Activated CD8-positive, alpha-beta memory T cell treated with anti-CD3 and anti-CD28 coated beads for 36 hours (primary cell): ENCODE measurements at regions not wholly inside any gene's neighbourhood (a gene's known extent, or its start where the extent isn't known, plus 50 kb on each side); places are given as distances from the start of the nearest gene placed in this dataset.

ENCODE experiments used
- CTCF ChIA-PET: fragments of 350-600 bp; sonication (Branson Sonifier 250); formaldehyde crosslinking; loops from one replicate; lab custom pipeline; 2021; ENCODE audit warnings: antibody characterized with exemption; lab: Charles Lee
- POLR2A ChIA-PET: fragments of 350-600 bp; sonication (Branson Sonifier 250); formaldehyde crosslinking; loops from one replicate; lab custom pipeline; 2021; ENCODE audit warnings: antibody characterized with exemption; lab: Charles Lee

DNA sequence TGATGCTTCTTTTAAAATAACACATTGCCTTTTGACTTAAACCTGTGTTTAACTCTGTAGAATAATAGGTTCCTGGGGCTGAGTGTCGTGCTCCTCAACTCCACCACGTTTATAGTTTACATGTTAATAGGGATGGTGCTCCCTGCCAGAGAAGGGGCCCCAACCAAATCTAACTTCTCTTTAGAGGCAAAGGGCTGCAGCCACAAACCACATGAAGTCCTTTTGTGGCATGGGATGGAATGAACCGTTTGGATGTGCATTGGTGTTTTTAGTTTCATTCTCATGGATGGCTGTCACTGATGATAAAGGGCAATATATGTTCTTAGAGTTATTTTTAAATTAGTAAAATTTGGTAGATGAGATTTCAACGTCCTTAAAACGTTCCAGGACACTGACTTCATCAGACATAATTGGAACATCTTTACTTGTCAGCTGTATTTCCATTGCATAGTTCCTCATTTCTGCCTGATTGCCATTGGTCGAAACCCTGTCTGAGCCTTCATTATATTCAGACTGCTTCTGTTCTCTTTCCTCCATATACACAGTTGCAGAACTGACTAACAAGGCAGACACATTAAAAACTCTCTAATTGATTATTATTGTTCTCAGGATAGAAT lies 60.4 kb upstream of the HPF1 start:
- POLR2A ChIA-PET: no interaction called here
- CTCF ChIA-PET: no interaction called here

- POLR2A ChIA-PET: no interaction called here
- CTCF ChIA-PET: no interaction called here
These were observed 57.9 kb upstream of the HPF1 start for GRCh38 chr4:169815606-169816005.

DNA sequence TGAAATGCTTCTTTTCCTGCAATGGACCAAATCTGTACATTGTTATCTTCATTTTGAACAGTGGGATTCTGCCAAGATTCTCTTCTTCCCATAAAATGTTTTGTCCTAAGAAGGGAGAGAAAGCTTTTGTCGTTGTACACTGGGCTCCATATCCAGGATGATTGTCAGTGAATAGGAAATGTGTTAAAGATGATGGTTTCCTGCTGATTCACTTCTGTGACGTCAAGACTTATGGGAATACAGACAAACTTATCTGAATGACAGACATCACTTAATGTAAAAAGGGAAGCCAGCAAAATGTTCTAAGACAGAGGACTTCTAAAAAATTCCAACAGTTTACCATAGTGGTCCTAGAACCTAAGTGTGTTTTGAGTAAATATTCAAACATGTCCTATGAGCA lies 53.7 kb upstream of the HPF1 start:
- POLR2A ChIA-PET: no interaction called here
- CTCF ChIA-PET: no interaction called here

DNA sequence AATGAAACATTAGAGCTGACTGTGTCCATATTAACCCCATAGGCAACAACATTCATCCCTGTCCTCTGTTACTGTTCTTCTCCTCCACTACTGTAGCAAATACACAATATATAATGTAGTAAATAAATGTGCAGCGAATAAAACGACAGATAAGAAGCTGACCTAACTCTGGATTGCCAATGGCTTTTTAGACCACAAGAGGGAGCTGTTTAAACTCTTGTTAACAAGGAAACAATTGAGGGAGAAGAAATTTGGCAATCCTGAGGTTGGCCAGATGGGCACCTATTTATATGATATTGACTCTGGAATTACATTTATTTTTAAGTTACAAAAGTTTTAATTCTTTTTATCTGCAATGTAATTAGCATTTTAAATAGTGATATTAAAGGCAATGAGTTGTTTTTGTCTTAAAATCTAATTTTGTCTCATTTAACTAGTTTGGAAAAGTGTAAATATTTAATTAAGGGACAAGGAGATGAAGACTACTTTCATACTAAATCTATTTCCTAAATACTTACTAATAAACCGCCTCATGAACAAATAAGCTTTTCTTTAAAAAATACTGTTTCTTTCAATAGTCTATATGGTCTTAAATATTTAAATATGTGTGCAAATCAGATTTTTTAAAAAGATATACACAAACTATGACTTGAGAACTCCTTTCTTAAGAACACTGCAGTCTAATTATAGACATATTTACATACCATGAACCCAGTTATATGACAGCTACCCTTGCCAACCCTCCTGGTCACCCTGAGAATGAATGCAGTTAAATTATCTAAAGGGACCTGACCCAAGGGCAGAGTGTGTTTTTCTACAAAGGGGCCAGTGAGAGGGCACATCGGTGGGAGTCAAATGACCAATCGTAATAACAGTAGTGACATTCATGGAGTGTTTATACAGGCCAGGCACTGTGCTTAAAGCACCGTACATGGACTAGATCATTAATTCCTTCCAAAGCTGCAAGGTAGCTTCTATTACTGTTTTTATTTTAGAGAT lies 52.9 kb upstream of the HPF1 start:
- ChIA-PET CTCF (interaction anchor here (0.9 to 1.2 kb wide), 5 partner anchors 11 to 237 kb away, joined by 3 to 4 read pairs (median 4); no protein-coding TSS in a partner anchor), POLR2A (no interaction called here)

- POLR2A ChIA-PET: no interaction called here
- CTCF ChIA-PET: no interaction called here
These were observed 50.3 kb upstream of the HPF1 start for GRCh38 chr4:169807934-169808509.
